Activated effector memory CD4-positive, alpha-beta T cell treated with anti-CD3 and anti-CD28 coated beads, Interleukin-2, amount 50 U/mL, for 16 hours (primary cell): ENCODE measurements at regions not wholly inside any gene's neighbourhood (a gene's known extent, or its start where the extent isn't known, plus 50 kb on each side); places are given as distances from the start of the nearest gene placed in this dataset.

Experiments
- DNase-seq: peaks from one replicate; pipeline ENCODE4 v3.0.0-alpha.2; 2020

- DNase-seq, result no peak
These were observed 106.5 kb upstream of the SLC2A1 start for GRCh38 chr1:43065191-43065590.

- no peak for DNase-seq
These were observed 104.9 kb upstream of the SLC2A1 start for GRCh38 chr1:43063394-43064219.

- no peak for DNase-seq
These were observed 103.9 kb upstream of the SLC2A1 start for GRCh38 chr1:43062527-43063095.

DNA sequence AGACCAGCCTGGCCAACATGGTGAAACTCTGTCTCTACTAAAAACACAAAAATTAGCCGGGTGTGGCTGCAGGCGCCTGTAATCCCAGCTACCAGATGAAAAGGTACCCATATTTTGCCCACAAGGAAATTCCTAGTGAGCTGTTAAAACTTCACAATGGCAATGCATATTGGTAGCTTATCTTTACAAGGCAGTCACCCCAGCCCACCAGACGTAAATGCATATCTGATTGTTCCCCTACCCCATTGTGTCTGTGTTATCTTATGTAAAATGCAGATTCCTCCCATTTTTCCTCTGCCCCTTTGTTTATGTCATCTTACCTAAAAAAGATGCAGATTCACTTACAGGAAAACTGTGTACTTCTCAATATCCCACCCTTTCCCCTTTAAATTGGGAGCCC lies 103.1 kb upstream of the SLC2A1 start:
- DNase-seq, result no peak

- DNase-seq, result no peak
These were observed 101.2 kb upstream of the SLC2A1 start for GRCh38 chr1:43059640-43060574.

GRCh38 chr1:43058545-43059360 lies 100.1 kb upstream of the SLC2A1 start:
- no peak for DNase-seq

- no peak for DNase-seq
These were observed 99.4 kb upstream of the SLC2A1 start for GRCh38 chr1:43058056-43058455.

GRCh38 chr1:43057567-43057966 lies 98.9 kb upstream of the SLC2A1 start:
- no peak for DNase-seq

GRCh38 chr1:43056981-43057391 lies 98.3 kb upstream of the SLC2A1 start:
- no peak for DNase-seq

DNA sequence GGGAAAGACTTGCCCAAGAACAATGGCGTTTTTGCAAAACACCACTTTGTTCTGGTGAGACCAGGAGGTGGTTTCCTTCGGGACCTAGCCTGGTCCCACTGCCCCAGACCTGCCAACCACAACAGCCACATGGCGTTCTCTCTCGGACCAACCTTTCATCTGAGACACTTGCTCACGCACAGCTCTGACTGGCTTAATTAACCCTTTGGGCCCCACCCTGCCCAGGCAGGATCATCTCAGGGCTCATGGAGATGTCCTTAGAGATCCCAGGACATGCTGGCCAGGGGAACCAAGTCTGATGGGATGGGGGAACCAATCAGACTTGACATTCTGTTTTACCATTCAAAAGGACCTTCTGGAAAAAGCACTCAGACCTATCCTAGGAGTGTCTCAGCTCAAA lies 97.8 kb upstream of the SLC2A1 start:
- DNase-seq, result no peak

GRCh38 chr1:43054961-43055360 lies 96.3 kb upstream of the SLC2A1 start:
- DNase-seq, result no peak

DNA sequence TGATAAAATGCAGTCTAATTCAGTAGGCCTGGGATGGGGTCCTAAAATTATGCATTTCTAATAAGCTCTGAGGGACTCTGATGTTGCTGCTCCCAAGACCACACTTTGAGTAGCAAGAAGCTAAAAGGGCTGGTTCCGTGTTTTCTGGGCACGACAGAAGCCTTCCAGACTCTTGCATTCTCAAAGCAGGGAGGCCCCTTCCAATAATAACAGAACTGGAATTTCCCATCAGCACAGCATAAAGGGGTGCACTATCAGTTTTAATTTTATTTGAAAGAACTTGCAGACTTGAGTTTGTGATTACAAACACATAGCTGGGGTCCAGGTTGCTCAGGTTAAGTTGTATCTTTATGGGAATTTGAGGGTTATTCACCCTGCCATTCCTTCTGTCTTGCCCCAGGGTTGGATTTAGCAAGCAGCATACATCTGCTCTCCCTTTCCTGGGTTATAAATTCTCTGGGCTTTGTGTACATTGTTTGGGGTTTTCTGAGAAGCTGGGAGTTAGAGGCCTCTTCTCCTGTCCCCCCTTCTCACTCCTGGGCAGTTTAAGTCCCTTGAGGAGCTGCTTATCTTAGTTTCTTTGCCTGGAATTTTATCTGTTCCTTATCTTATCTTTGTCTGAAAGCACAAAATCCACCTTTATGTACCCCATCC lies 94.2 kb upstream of the SLC2A1 start:
- DNase-seq, result no peak

GRCh38 chr1:43052322-43052721 lies 93.7 kb upstream of the SLC2A1 start:
- DNase-seq, result no peak

DNA sequence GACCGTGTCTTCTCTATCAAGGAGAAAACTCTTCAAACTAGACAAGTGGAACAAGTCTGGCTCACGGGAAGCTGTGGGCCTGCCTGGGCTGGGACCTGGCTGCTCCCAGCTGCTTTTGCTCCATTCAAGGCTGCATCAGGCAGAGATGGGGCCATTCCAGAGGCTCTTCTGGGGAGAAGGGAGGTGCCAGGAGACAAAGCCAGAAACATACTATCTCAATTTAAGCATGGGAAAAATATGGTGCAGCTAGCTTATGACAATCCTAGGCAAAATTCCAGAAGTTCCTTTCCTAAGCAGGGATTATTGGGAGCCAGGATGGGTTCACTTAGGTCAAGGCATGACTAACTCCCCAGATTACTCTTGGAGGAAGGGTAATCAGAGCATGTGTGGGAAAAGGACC lies 90.8 kb upstream of the SLC2A1 start:
- DNase-seq, result no peak

DNA sequence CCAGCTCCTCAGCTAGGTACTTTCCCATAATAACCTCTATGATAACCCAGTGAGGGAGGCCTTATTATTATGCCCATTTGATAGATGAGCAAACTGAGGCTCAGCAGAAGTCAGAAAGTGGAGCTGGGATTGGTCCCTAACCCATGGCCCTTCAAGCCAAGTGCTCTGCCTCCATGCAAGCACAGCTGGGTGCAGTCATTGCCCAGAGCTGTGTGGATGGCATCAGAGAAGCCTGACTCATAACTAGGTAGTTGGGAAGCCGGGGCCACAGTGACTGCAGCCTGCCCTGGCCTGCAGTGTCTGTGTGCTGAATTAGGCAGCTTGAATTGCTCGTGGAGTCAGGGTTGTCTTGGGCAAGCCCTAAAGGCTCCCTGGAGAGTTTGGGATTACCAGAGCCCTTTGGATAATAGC lies 89.9 kb upstream of the SLC2A1 start:
- no peak for DNase-seq

DNA sequence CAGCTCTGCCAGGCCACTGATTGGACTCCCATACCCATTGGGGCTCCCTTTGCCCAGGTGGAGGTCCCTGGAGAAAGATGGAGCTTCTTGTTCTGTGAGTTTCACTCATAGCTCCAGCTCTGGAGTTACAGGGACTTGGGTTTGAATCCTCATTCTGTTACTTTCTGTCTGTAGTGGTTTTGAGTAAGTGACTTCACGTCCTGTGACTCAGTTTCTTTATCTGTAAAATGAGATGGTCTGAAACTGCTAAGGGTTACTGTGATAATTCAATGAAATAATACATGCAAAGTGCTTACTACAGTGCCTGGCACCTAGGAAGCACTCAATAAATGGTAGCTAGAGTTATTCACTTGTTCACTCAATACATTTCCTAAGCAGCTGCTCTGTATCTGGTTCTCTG lies 88.5 kb upstream of the SLC2A1 start:
- no peak for DNase-seq

- DNase-seq, result no peak
These were observed 86.1 kb upstream of the SLC2A1 start for GRCh38 chr1:43044572-43045361.

- no peak for DNase-seq
These were observed 85.0 kb upstream of the SLC2A1 start for GRCh38 chr1:43043695-43044094.

GRCh38 chr1:43042773-43043457 lies 84.2 kb upstream of the SLC2A1 start:
- no peak for DNase-seq

DNA sequence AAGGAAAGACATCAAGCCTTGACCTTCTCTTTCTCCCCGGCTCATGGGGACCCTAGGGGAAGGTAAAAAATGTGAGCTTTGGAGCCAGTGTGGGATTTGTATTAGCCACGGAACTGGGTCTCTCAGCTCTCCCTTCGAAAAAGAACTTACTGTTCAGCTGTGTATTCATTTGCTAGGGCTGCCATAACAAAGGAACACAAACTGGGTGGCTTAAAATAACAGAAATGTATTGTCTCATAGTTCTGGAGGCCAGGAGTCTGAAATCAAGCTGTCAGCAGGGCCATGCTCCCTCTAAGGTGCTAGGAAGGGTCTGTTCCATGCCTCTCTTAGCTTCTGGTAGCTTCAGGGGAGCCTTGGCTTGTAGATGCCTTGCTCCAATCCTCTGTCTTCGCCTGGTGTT lies 83.5 kb upstream of the SLC2A1 start:
- no peak for DNase-seq

DNA sequence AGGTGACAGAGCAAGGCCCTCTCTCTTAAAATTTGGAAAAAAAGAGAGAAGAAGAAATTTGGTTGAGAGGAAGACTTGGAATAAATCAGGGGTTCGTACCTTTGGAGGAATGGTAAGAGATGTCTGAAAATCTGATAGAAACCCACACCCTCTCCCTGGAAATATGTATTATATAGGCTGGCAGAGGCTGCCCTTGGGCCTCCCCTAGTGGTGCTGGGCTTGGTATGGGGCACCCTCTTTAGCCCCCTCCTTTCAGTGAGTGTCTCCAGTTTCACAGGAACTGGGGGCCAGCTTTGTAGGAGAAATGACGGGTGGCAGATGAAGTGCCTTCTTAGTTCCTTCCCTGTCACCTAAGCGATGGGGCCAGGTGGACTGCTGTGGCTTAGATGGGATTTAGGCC lies 82.9 kb upstream of the SLC2A1 start:
- DNase-seq, result no peak
